Bone marrow (tissue), 2 donors: ENCODE measurements at regions not wholly inside any gene's neighbourhood (a gene's known extent, or its start where the extent isn't known, plus 50 kb on each side); places are given as distances from the start of the nearest gene placed in this dataset.
A peak's percentile ranks its signal among the peaks of the same experiment; 100 is the strongest.

Source experiments
- DNase-seq, 2 donors: peaks; one replicate each; lab custom pipeline; 2025; lab: John Stamatoyannopoulos, UW

- no peak for DNase-seq
Observed at GRCh38 chr3:94179059-94179458, 116.2 kb downstream of the NSUN3 start.

GRCh38 chr3:94183551-94183950 lies 120.7 kb downstream of the NSUN3 start:
- no peak for DNase-seq

GRCh38 chr3:94184781-94185180 lies 121.9 kb downstream of the NSUN3 start:
- DNase-seq: no peak

- DNase-seq: no peak
Observed at GRCh38 chr3:94185753-94186152, 122.9 kb downstream of the NSUN3 start.

GRCh38 chr3:94187697-94188096 lies 124.8 kb downstream of the NSUN3 start:
- no peak for DNase-seq

GRCh38 chr3:94195381-94195780 lies 132.5 kb downstream of the NSUN3 start:
- no peak for DNase-seq

- no peak for DNase-seq
Observed at GRCh38 chr3:94206291-94206690, 143.4 kb downstream of the NSUN3 start.

GRCh38 chr3:94210256-94210655 lies 147.4 kb downstream of the NSUN3 start:
- no peak for DNase-seq

- no peak for DNase-seq
Observed at GRCh38 chr3:94217406-94217805, 154.5 kb downstream of the NSUN3 start.

GRCh38 chr3:94220426-94220825 lies 157.6 kb downstream of the NSUN3 start:
- no peak for DNase-seq

- DNase-seq: no peak
Observed at GRCh38 chr3:94221829-94222228, 159.0 kb downstream of the NSUN3 start.

- DNase-seq: no peak
Observed at GRCh38 chr3:94225148-94225865, 162.4 kb downstream of the NSUN3 start.

GRCh38 chr3:94226078-94226477 lies 163.2 kb downstream of the NSUN3 start:
- no peak for DNase-seq

- no peak for DNase-seq
Observed at GRCh38 chr3:94232921-94233320, 170.1 kb downstream of the NSUN3 start.

GRCh38 chr3:94234177-94234788 lies 171.4 kb downstream of the NSUN3 start:
- DNase-seq: no peak

- no peak for DNase-seq
Observed at GRCh38 chr3:94241986-94242385, 179.1 kb downstream of the NSUN3 start.

GRCh38 chr3:94246171-94246570 lies 183.3 kb downstream of the NSUN3 start:
- no peak for DNase-seq

GRCh38 chr3:94248042-94248441 lies 185.2 kb downstream of the NSUN3 start:
- no peak for DNase-seq

GRCh38 chr3:94249491-94250079 lies 186.7 kb downstream of the NSUN3 start:
- peak; percentile 2 to 24 for DNase-seq

GRCh38 chr3:94251566-94251965 lies 188.7 kb downstream of the NSUN3 start:
- no peak for DNase-seq

- DNase-seq: no peak
Observed at GRCh38 chr3:94252316-94252715, 189.5 kb downstream of the NSUN3 start.

- DNase-seq: no peak
Observed at GRCh38 chr3:94256888-94257813, 194.3 kb downstream of the NSUN3 start.
